Gastroesophageal sphincter (tissue), 3 donors: ENCODE measurements at regions not wholly inside any gene's neighbourhood (a gene's known extent, or its start where the extent isn't known, plus 50 kb on each side); places are given as distances from the start of the nearest gene placed in this dataset.

Experiments used
- EP300 ChIP-seq: sonication (generic); formaldehyde crosslinking; IDR thresholded peaks from one replicate; pipeline ENCODE4 v1.6.1; 2017; ENCODE audit warnings: antibody characterized with exemption, mild to moderate bottlenecking
- POLR2A ChIP-seq, 2 donors: fragments of 450-650 bp; IDR thresholded peaks; one replicate each; pipeline ENCODE4 v1.6.1; 2017; ENCODE audit warnings: antibody characterized with exemption in 2 of 2, mild to moderate bottlenecking in 2 of 2, moderate library complexity in 1 of 2
- TF ChIP-seq, protein P1 (sequence below), 4 experiments: fragments of 200-600 bp in 2 of 4; fragments of 450-650 bp in 2 of 4; sonication (generic) in 1 of 4; IDR thresholded peaks; one replicate each; pipeline ENCODE4 v1.5.1; 2017 to 2019; ENCODE audit warnings: antibody characterized with exemption in 4 of 4, mild to moderate bottlenecking in 2 of 4, moderate library complexity in 2 of 4

- TF ChIP-seq, protein P1, sequence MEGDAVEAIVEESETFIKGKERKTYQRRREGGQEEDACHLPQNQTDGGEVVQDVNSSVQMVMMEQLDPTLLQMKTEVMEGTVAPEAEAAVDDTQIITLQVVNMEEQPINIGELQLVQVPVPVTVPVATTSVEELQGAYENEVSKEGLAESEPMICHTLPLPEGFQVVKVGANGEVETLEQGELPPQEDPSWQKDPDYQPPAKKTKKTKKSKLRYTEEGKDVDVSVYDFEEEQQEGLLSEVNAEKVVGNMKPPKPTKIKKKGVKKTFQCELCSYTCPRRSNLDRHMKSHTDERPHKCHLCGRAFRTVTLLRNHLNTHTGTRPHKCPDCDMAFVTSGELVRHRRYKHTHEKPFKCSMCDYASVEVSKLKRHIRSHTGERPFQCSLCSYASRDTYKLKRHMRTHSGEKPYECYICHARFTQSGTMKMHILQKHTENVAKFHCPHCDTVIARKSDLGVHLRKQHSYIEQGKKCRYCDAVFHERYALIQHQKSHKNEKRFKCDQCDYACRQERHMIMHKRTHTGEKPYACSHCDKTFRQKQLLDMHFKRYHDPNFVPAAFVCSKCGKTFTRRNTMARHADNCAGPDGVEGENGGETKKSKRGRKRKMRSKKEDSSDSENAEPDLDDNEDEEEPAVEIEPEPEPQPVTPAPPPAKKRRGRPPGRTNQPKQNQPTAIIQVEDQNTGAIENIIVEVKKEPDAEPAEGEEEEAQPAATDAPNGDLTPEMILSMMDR (IDR thresholded peaks at IDR 0.05) = no peak
- no peak for TF ChIP-seq POLR2A (IDR thresholded peaks at IDR 0.05)
- TF ChIP-seq EP300 = no peak
Measured at GRCh38 chr17:12390631-12391030, 275.1 kb upstream of the MYOCD start.
